HG02763 (cell line): ENCODE measurements at regions not wholly inside any gene's neighbourhood (a gene's known extent, or its start where the extent isn't known, plus 50 kb on each side); places are given as distances from the start of the nearest gene placed in this dataset.

Experiments used
- ATAC-seq: cut with Tn5 transposase; IDR thresholded peaks from one replicate; pipeline ENCODE4 v1.9.1; 2021; ENCODE audit warnings: mild to moderate bottlenecking, moderate library complexity; ENCODE audit not compliant: unreplicated experiment

GRCh38 chr1:69409731-69410456, 157.8 kb upstream of the LRRC7 start:
- ATAC-seq: no peak

GRCh38 chr1:69410457-69410850, 157.3 kb upstream of the LRRC7 start:
- ATAC-seq: no peak

GRCh38 chr1:69410893-69411292, 156.8 kb upstream of the LRRC7 start:
- no peak for ATAC-seq

- no peak for ATAC-seq
These were observed 156.1 kb upstream of the LRRC7 start for GRCh38 chr1:69411617-69412016.

DNA sequence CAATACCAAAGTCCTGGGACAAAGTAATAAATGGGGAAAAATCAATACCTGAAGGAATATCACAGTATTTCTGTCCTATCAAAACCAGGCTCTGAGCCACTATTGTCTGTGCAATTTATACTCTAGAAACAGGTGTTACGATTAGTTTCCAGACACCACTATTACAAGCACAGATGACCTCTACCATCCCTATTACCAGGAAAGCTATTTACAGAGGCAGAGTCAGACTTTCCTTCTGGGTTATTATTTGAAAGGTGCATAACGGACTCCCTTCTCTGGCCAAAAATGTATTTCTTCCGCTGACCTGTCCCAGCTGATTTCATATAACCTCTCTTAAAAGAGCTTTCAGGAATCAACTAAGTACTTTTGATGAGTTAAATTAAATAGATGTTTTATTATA, 154.6 kb upstream of the LRRC7 start:
- no peak for ATAC-seq

GRCh38 chr1:69414574-69414973, 153.1 kb upstream of the LRRC7 start:
- ATAC-seq: no peak

DNA sequence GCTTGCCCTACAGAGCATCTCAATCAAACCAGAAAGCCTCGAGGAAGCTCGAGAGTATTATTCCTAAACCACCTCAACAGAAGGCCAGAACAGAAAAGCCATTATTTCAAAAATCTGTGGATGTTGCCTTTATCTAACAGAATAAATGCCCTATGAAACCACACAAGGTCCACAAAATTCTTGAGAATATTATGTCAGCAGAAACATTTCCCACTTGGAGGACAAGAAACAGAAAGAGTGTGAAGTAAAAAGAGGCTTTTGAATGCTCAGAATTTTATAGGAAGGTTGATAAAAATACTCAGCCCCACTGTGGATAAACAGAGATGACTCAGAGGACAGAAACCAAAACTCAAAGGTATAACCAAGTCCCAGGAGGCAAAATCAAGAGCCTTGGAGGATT, 146.4 kb upstream of the LRRC7 start:
- no peak for ATAC-seq

- no peak for ATAC-seq
These were observed 141.9 kb upstream of the LRRC7 start for GRCh38 chr1:69425871-69426270.

DNA sequence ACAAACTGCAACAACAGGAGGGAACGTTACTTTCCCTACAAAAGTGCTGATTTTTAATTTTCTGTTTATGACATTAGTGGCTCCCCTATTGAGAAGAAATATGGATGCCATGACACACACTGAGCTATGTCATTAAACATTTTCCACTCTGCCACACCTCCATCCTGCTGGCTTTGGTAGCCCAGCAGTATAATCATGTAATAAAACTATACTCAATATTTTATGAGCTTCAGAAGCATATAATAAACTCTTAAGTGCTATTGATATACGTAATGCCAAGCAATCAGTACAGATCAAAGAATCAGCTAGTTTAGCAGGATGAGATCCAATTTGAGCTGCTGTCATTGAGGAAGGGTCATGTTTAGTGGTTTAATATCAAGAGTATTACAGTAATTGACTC, 141.3 kb upstream of the LRRC7 start:
- no peak for ATAC-seq

DNA sequence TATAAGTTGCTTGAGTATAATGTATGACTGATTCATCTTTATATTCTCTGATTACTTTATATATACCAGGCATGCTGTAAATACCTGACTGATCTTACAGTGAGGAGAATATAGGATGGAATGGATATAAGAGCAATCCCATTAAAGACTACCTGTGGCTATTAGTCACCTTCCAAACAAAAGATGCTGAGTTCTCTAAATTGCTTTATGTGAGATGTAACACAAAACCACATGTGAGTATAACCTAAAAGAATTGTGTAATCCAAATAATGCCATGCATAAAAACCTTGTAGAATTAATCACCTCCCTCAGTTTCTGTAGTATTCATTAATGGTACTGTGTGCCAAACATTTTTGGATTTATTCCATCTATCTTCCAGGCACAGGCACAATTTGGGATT, 134.6 kb upstream of the LRRC7 start:
- ATAC-seq: no peak

- no peak for ATAC-seq
These were observed 131.6 kb upstream of the LRRC7 start for GRCh38 chr1:69436151-69436550.

GRCh38 chr1:69438056-69438795, 129.5 kb upstream of the LRRC7 start:
- ATAC-seq: no peak

DNA sequence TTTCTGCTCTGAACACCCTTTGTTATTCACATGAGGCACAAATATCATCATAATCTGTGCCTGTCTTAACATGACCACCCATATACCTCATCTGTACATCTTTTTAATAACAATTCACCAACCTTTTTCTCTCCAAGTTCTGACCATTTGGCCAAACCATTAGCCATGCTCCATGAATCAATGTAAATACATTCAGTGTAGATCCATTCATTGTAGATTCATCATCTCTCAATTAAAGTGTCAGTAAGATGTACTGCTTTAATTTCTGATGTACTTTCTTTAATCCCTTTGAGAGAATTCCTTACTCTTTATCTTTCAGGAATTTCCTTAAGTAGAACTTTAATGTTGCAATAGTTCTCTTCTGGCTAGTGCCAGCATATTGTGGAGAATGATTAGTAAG, 126.2 kb upstream of the LRRC7 start:
- no peak for ATAC-seq

GRCh38 chr1:69451196-69451595, 116.5 kb upstream of the LRRC7 start:
- no peak for ATAC-seq

GRCh38 chr1:69455718-69456117, 112.0 kb upstream of the LRRC7 start:
- no peak for ATAC-seq

GRCh38 chr1:69459244-69459643, 108.5 kb upstream of the LRRC7 start:
- ATAC-seq: no peak

- ATAC-seq: no peak
These were observed 92.7 kb upstream of the LRRC7 start for GRCh38 chr1:69475021-69475420.

DNA sequence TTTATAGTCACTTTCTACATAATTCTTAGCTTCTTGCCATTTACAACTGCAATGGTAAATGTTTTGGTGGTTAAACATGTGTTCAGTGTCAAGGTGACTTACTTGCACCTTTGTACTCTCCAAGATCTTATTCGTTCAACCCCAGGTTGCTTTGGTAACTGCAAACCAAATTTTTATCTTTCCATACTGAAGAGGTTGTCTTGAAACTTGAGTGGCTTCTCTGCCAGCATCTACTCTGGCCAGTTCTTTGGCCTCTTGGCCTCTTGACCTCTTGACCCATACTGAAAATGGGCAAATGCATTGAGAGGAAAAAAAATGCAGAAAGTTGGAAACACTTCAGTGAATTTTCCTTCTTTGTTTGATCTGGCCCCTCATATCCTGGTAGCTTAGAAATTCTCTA, 88.0 kb upstream of the LRRC7 start:
- ATAC-seq: no peak

GRCh38 chr1:69483246-69483645, 84.5 kb upstream of the LRRC7 start:
- ATAC-seq: no peak

DNA sequence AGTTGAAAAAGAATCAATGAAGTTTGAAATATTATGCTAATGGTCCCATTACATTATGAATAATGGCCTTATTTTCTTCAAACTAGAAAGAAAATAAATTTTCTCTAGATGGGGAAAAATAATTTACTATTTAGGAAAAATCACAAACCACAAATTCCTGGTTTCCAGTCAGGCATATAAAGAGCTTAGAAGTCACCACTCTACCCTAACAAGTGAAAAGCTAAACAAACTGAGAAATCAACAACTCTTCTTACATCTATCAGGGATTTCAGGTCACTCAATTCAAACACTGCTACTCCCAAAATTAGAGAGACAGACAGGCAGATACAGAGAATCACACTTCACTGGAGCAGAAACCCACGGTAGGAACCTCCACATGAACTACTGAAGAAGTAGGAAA, 82.1 kb upstream of the LRRC7 start:
- no peak for ATAC-seq

DNA sequence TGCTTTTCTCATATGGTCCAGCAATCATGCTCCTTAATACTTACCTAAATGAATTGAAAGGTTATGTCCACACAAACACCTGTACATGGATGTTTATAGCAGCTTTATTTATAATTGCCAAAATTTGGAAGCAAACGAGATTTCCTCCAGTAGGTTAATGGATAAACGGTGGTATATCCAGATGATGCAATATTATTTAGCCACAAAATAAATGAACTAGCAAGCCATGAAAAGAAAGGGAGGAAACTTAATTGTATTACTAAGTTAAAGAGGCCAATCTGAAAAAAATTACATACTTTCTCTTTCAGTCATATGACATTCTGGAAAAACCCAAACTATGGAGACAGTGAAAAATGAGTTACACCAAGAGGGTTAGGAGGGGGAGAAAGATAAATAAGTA, 76.3 kb upstream of the LRRC7 start:
- no peak for ATAC-seq

GRCh38 chr1:69492286-69492685, 75.4 kb upstream of the LRRC7 start:
- ATAC-seq: no peak

GRCh38 chr1:69494221-69494620, 73.5 kb upstream of the LRRC7 start:
- no peak for ATAC-seq
